H9 (cell line): ENCODE measurements at regions not wholly inside any gene's neighbourhood (a gene's known extent, or its start where the extent isn't known, plus 50 kb on each side); places are given as distances from the start of the nearest gene placed in this dataset.

Experiments used
- DNase-seq: peaks from one replicate; pipeline ENCODE4 v3.0.0-alpha.2; 2017
- H2AFZ ChIP-seq: one replicate; pipeline ENCODE4 v1.6.1; 2013; ENCODE audit warnings: mild to moderate bottlenecking, low read length, control low read depth, moderate library complexity
- H2AK5ac ChIP-seq: 2 replicates; pipeline ENCODE4 v1.6.1; 2013; ENCODE audit warnings: low read length, control low read depth, mixed read lengths; ENCODE audit not compliant: insufficient read length
- H2BK120ac ChIP-seq: one replicate; pipeline ENCODE4 v1.6.1; 2013; ENCODE audit warnings: low read depth, mild to moderate bottlenecking, low read length, control low read depth, inconsistent platforms; ENCODE audit not compliant: poor library complexity, severe bottlenecking
- H2BK12ac ChIP-seq: 2 replicates; pipeline ENCODE4 v1.6.1; 2013; ENCODE audit warnings: low read length, control low read depth, mixed read lengths, low read depth; ENCODE audit not compliant: insufficient read length
- H2BK15ac ChIP-seq: 2 replicates; pipeline ENCODE4 v1.6.1; 2013; ENCODE audit warnings: low read depth, low read length, control low read depth
- H2BK20ac ChIP-seq: one replicate; pipeline ENCODE4 v1.6.1; 2013; ENCODE audit warnings: low read depth, mild to moderate bottlenecking, low read length, control low read depth, inconsistent platforms; ENCODE audit not compliant: poor library complexity, severe bottlenecking
- H2BK5ac ChIP-seq: 2 replicates; pipeline ENCODE4 v1.6.1; 2013; ENCODE audit warnings: low read length, control low read depth, mixed read lengths; ENCODE audit not compliant: insufficient read length
- H3K14ac ChIP-seq: 2 replicates; pipeline ENCODE4 v1.6.1; 2013; ENCODE audit warnings: low read length, control low read depth; ENCODE audit not compliant: insufficient read depth
- H3K18ac ChIP-seq: 2 replicates; pipeline ENCODE4 v1.6.1; 2013; ENCODE audit warnings: low read depth, mild to moderate bottlenecking, mixed read lengths, low read length, control low read depth; ENCODE audit not compliant: insufficient read length
- H3K23ac ChIP-seq: 2 replicates; pipeline ENCODE4 v1.6.1; 2013; ENCODE audit warnings: low read length, control low read depth, mixed read lengths, low read depth; ENCODE audit not compliant: insufficient read length
- H3K23me2 ChIP-seq: 2 replicates; pipeline ENCODE4 v1.6.1; 2013; ENCODE audit warnings: low read depth, mild to moderate bottlenecking, mixed read lengths, low read length, control low read depth; ENCODE audit not compliant: insufficient read length, poor library complexity, severe bottlenecking
- H3K27ac ChIP-seq: 2 replicates; pipeline ENCODE4 v1.5.1; 2013; ENCODE audit warnings: low read length, control low read depth, mixed read lengths, low read depth; ENCODE audit not compliant: insufficient read length
- H3K27me3 ChIP-seq: 2 replicates; pipeline ENCODE4 v1.6.1; 2013; ENCODE audit warnings: low read length, control low read depth, inconsistent platforms; ENCODE audit not compliant: insufficient read depth
- H3K4ac ChIP-seq: 2 replicates; pipeline ENCODE4 v1.6.1; 2013; ENCODE audit warnings: low read depth, mild to moderate bottlenecking, control low read depth, inconsistent platforms, low read length, moderate library complexity
- H3K4me1 ChIP-seq: 2 replicates; pipeline ENCODE4 v1.6.1; 2013; ENCODE audit warnings: low read length, control low read depth, inconsistent platforms; ENCODE audit not compliant: insufficient read depth
- H3K4me2 ChIP-seq: 2 replicates; pipeline ENCODE4 v1.6.1; 2013; ENCODE audit warnings: low read length, control low read depth, mixed read lengths; ENCODE audit not compliant: insufficient read length, insufficient read depth
- H3K56ac ChIP-seq: 2 replicates; pipeline ENCODE4 v1.6.1; 2013; ENCODE audit warnings: low read depth, mild to moderate bottlenecking, mixed read lengths, low read length, control low read depth; ENCODE audit not compliant: insufficient read length
- H3K79me1 ChIP-seq: 2 replicates; pipeline ENCODE4 v1.6.1; 2013; ENCODE audit warnings: low read depth, mild to moderate bottlenecking, moderate library complexity, low read length, control low read depth, inconsistent platforms; ENCODE audit not compliant: insufficient read depth, poor library complexity, severe bottlenecking
- H3K79me2 ChIP-seq: 2 replicates; pipeline ENCODE4 v1.6.1; 2013; ENCODE audit warnings: low read length, control low read depth, inconsistent platforms; ENCODE audit not compliant: insufficient read depth
- H3K9ac ChIP-seq: 2 replicates; pipeline ENCODE4 v1.6.1; 2013; ENCODE audit warnings: low read length, control low read depth, mixed read lengths; ENCODE audit not compliant: insufficient read length; ENCODE audit errors: extremely low read depth
- H3K9me3 ChIP-seq: one replicate; pipeline ENCODE4 v1.6.1; 2013; ENCODE audit warnings: low read depth, low read length, inconsistent platforms; ENCODE audit not compliant: control insufficient read depth
- H3T11ph ChIP-seq: one replicate; pipeline ENCODE4 v1.6.1; 2013; ENCODE audit warnings: mild to moderate bottlenecking, low read length, control low read depth, inconsistent platforms
- H4K20me1 ChIP-seq: one replicate; pipeline ENCODE4 v1.6.1; 2013; ENCODE audit not compliant: control insufficient read depth, insufficient read length, insufficient read depth
- H4K5ac ChIP-seq: 2 replicates; pipeline ENCODE4 v1.6.1; 2013; ENCODE audit warnings: low read depth, mild to moderate bottlenecking, mixed read lengths, low read length, control low read depth; ENCODE audit not compliant: insufficient read length
- H4K8ac ChIP-seq: replicated peaks from 2 replicates; pipeline ENCODE4 v1.6.1; 2013; ENCODE audit warnings: low read length, control low read depth, mixed read lengths, low read depth; ENCODE audit not compliant: insufficient read length
- H4K91ac ChIP-seq: 2 replicates; pipeline ENCODE4 v1.6.1; 2013; ENCODE audit warnings: low read depth, mild to moderate bottlenecking, moderate library complexity, mixed read lengths, low read length, control low read depth; ENCODE audit not compliant: insufficient read length
- H3K27ac Mint-ChIP-seq, 3 experiments: 2 replicates in 2 of 3; 3 replicates in 1 of 3; pipeline ENCODE4 v1.8.0; 2020 to 2021; ENCODE audit warnings: mixed read lengths in 3 of 3, mild to moderate bottlenecking in 1 of 3, moderate library complexity in 1 of 3
- H3K27me3 Mint-ChIP-seq: 2 replicates; pipeline ENCODE4 v1.8.0; 2021; ENCODE audit warnings: low read depth, mild to moderate bottlenecking, moderate library complexity, mixed read lengths
- H3K36me3 Mint-ChIP-seq, 3 experiments: 2 replicates in 2 of 3; 3 replicates in 1 of 3; pipeline ENCODE4 v1.8.0; 2020 to 2021; ENCODE audit warnings: low read depth in 3 of 3, mixed read lengths in 3 of 3; ENCODE audit not compliant: insufficient read depth in 1 of 3
- H3K4me1 Mint-ChIP-seq, 2 experiments: 2 replicates each; pipeline ENCODE4 v1.8.0; 2020; ENCODE audit warnings: mixed read lengths in 2 of 2
- H3K4me3 Mint-ChIP-seq, 2 experiments: 2 replicates in 1 of 2; 3 replicates in 1 of 2; pipeline ENCODE4 v1.8.0; 2020 to 2021; ENCODE audit warnings: mild to moderate bottlenecking in 2 of 2, mixed read lengths in 2 of 2, moderate library complexity in 1 of 2
- H3K9me3 Mint-ChIP-seq, 2 experiments: 2 replicates in 1 of 2; 3 replicates in 1 of 2; pipeline ENCODE4 v1.8.0; 2020; ENCODE audit warnings: mild to moderate bottlenecking in 2 of 2, mixed read lengths in 2 of 2, moderate library complexity in 1 of 2
- WGBS: extraction: QIAGEN DNeasy Blood & Tissue Kit; methylation state at CpG from one replicate; pipeline ENCODE4 v1.1.7; 2013; ENCODE audit warnings: missing lambda C conversion rate, low lambda C conversion rate, mixed read lengths; ENCODE audit not compliant: insufficient read length; ENCODE audit errors: extremely low coverage; 5-methylcytosine and 5-hydroxymethylcytosine counted together
- TF ChIP-seq, protein P1 (sequence below): fragments of 200-600 bp; sonication (generic); conservative IDR thresholded peaks from 3 replicates; pipeline ENCODE4 v1.8.0; 2021; ENCODE audit warnings: antibody characterized with exemption, mild to moderate bottlenecking

DNA sequence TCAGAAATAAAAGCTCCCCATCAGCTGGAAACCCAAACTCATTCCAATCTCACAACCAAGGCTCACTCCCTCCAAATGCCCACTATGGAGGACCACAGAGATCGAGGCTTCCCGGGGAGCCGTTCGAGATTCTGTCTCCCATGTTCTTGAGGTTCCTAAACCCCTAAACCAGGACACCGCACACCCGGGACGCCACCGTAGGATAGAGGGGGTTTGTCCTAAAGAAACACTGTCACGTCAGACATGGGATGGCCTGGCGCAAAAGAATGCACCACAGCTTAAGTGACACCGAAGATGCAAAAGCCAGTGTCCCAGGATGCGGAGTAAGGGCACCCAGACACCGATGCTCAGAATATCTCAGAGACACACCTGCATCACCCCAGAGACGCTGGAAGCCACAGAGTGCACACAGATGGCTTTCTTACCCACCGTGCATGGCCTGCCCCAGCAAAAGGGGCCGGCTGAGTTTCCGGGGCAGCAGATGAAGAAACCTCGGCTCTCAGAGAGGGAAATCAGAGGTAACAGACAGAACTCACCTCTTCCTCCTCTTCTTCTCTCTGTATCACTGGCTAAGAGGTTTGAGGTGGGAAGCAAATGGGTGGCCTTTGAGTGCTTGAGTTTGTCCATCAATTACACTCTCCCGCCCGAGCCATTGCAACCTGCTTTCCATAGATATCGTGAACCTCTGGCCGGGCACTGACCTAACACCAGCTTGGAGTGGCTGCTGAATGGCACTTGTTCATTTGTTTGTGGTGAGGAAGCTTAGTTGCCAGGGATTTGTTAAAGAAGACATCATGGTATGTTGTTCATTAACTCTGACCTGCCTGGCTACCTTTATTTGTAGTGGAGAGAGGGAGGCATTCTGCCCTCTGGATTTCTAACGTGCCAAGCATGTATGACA lies 65.1 kb upstream of the TNRC6C start:
- H3T11ph ChIP-seq: no peak overlapping the region
- no peak overlapping the region for H2BK120ac ChIP-seq
- Mint-ChIP-seq H3K27me3 (peaks cover 19% of the 10 kb centered on the region), H3K36me3 (no peaks in the 10 kb centered on the region; a peak in 1 of 7 replicates), H3K9me3 (no peaks in the 10 kb centered on the region), H3K27ac (no peak overlapping the region; a peak in 1 of 7 replicates), H3K4me3 (no peak overlapping the region), H3K4me1 (peaks cover 6 to 15% of the 10 kb centered on the region in 2 experiments)
- H3K23me2 ChIP-seq: no peaks in the 10 kb centered on the region
- no peaks in the 10 kb centered on the region for H3K79me2 ChIP-seq
- H2AFZ ChIP-seq: no peak overlapping the region
- H4K8ac ChIP-seq: no peak overlapping the region
- no peak overlapping the region for H2BK20ac ChIP-seq
- H3K4me2 ChIP-seq: no peak overlapping the region
- H2BK12ac ChIP-seq: no peak overlapping the region
- no peak overlapping the region for H3K27ac ChIP-seq
- no peaks in the 10 kb centered on the region for H3K79me1 ChIP-seq
- no peak overlapping the region for H2BK5ac ChIP-seq
- TF ChIP-seq, protein P1, sequence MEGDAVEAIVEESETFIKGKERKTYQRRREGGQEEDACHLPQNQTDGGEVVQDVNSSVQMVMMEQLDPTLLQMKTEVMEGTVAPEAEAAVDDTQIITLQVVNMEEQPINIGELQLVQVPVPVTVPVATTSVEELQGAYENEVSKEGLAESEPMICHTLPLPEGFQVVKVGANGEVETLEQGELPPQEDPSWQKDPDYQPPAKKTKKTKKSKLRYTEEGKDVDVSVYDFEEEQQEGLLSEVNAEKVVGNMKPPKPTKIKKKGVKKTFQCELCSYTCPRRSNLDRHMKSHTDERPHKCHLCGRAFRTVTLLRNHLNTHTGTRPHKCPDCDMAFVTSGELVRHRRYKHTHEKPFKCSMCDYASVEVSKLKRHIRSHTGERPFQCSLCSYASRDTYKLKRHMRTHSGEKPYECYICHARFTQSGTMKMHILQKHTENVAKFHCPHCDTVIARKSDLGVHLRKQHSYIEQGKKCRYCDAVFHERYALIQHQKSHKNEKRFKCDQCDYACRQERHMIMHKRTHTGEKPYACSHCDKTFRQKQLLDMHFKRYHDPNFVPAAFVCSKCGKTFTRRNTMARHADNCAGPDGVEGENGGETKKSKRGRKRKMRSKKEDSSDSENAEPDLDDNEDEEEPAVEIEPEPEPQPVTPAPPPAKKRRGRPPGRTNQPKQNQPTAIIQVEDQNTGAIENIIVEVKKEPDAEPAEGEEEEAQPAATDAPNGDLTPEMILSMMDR: no peak
- H3K9me3 ChIP-seq: no peaks in the 10 kb centered on the region
- H2AK5ac ChIP-seq: no peak overlapping the region
- no peak overlapping the region for H3K14ac ChIP-seq
- no peak overlapping the region for H3K18ac ChIP-seq
- no peaks in the 10 kb centered on the region for H3K4me1 ChIP-seq
- no peak overlapping the region for H3K4ac ChIP-seq
- no CpG with 5 or more reads among the region's 23 CpGs for WGBS
- H2BK15ac ChIP-seq: no peak overlapping the region
- no peak overlapping the region for H4K5ac ChIP-seq
- H3K23ac ChIP-seq: no peak overlapping the region
- no peak overlapping the region for H4K91ac ChIP-seq
- H3K27me3 ChIP-seq: no peaks in the 10 kb centered on the region; the same call in 1 of the 2 replicates
- no peak overlapping the region for H3K56ac ChIP-seq
- no peak overlapping the region for H3K9ac ChIP-seq
- H4K20me1 ChIP-seq: no peaks in the 10 kb centered on the region
- no peak for DNase-seq
